HG02885 (cell line): ENCODE measurements at regions not wholly inside any gene's neighbourhood (a gene's known extent, or its start where the extent isn't known, plus 50 kb on each side); places are given as distances from the start of the nearest gene placed in this dataset.
"Not testable (repeated sequence)": the region's sequence is repeated elsewhere in the genome, so short reads cannot be mapped to it uniquely, and the experiment has no call there.

ENCODE experiments used
- ATAC-seq: cut with Tn5 transposase; IDR thresholded peaks from one replicate; pipeline ENCODE4 v1.9.1; 2021; ENCODE audit warnings: mild to moderate bottlenecking; ENCODE audit not compliant: unreplicated experiment, poor library complexity

DNA sequence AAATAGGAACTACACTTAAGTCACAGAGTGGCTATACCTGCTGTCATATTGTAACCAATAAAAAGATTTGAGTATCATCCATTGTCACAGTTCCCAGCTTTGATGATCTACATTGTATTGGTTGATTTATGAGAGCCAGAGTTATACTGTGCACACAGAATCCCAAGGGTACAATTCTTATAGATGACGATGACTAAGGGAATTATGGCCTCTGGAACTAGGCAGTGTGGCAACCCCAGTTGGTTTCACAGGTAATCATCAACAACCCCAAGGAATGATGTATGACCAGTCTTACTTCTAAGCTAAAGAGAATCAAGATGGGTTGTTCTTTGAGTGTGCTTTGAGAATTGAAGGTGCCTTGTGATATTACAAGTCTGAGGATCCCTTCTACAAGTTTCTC, 217.3 kb downstream of the ETAA1 start:
- ATAC-seq, result no peak

DNA sequence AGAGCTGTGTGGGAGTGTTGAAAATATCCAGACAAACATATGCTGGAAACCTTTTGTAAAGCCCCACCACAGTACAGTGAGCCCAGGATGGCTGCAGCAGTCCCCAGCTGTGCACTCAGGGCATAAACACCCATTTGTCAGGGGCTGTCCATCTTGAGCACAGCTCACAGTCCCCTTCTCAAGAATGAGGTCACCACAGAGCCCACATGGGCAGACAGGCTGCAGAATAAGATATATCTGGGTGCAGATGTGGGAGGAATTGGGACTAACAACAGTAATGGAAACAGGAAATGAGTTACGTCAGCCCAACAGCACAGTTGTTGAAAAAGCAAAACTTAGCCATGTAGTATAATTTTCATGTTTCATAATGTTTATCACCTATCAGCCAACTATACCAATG, 219.6 kb downstream of the ETAA1 start:
- peak; percentile 97 for ATAC-seq

DNA sequence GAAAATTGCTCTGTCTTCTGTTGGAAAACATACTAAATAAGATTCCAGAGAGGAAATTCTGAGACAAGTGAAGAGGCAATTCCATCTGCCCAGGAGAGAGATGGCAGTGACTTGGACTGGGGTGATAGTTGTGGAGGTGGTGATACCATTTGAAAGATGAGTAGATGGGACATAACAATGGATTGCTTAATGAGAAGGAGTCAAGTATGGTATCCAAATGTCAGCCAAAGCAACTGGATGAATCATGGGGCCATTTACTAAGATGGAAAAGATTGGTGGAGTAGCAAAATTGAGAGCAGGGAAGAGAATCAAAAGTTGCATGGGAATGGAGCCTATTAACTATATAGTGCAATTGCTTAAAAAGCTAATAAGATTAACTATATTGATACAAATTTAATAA, 222.1 kb downstream of the ETAA1 start:
- no peak for ATAC-seq

DNA sequence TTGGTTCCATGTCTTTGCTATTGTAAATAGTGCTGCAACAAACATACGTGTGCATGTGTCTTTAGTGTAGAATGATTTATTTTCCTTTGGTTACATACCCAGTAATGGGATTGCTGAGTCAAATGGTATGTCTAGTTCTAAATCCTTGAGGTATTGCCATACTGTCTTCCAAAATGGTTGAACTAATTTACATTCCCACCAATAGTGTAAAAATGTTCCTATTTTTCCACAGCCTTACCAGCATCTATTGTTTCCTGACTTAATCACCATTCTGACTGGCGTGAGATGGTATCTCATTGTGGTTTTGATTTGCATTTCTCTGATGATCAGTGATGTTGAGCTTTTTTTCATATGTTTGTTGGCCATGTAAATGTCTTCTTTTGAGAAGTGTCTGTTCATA, 226.6 kb downstream of the ETAA1 start:
- not testable (repeated sequence) for ATAC-seq

DNA sequence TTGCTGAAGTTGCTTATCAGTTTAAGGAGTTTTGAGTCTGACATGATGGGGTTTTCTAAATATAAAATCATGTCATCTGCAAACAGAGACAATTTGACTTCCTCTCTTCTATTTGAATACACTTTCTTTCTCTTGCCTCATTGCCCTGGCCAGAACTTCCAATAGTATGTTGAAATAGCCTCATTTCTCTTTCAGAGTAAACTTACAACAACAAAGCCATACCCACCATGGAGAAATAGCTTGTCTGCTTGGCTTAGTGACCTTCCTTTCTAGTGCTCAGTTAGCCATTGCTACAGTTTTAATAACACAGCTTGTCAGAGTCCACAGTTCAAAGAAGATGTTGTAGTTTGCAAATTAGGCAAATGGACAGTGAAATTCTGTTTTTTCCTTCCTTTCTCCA, 228.0 kb downstream of the ETAA1 start:
- ATAC-seq, result no peak

DNA sequence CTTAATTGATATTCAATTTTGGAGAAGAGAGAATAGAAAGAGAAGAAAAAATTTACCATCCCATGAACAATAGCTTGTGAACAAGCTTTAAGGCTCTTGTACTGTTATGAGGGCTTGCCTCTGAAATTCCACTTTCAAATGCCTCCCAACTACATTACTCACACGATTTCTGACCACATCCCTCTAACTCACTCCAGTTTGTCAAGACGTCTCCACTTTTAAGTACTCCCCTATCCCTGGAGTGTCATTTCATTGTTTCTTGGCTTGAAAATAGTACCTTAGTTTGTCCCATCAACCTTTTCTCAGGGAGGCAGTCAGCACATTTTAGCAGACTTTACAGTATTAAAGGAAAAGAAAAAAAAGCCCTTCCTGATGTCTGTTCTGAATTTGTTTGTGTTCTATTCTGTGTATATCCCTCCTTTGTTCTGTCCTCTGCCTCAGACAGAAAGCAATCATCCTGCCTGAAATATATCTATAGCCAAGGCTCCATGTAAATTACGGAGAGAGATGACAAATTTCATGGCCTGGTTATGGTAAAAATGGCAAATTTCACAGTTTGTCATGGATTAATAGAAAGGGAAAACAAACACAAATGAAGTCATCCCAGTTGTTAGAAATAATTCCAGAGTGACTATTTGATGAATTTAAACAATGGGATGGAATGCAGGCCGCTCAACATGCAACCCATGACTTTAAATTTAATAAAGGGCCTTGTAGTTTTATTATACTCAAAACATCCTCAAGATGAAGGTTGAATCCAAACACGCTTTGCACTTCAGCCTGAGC, 228.8 kb downstream of the ETAA1 start:
- ATAC-seq, result no peak

DNA sequence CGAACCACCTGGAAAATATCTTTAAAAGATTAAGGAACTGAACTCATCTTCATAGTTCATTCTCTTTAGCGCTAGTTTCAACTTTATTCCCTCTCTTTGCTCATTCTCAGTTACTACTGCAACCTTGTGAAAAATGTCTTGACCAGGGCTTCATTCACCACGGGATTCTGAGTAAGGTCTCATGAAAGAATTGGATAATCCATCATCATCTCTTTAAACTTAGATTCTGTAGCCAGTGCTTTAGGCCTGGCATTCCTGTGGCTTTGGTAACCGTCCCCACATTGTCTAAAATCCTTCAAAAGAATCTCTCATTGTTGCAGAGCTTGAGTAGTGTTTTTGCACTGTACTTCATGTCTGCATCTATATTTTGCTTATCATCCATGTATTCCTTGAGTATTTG, 229.5 kb downstream of the ETAA1 start:
- ATAC-seq, result no peak

DNA sequence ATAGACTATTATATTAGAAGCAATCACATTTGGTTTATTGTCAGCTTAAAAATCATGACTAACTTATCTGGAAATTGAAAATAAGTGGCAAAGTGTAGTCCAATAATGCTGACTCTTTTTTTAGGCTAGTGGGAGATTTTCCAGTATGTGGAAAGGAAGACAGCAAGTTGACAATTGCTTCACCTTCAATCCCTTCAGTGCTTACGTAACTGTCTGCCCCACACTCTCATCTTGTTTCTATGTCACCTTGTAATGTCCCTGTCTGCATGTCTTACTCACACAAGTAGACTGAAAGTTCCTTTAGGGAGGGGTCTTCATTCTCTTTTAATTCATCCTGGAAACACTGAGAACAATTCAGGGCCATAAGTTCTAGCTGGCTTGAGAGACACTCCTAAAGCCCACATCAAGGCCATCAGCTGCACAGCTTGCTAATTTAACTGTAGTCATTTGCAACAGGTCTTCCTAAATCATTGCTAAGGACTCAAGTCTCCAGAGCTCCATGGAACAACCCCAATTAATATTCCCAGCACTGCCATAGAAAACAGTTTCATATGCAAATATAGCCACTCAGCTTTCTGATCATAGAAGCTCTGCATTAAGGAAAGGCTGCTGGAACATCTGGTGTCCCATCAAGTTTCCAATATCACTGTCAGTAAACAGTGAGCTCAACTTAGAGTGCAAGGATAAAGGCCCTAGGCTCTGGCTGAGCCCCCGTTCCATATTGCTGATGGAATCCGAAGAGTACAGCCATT, 230.5 kb downstream of the ETAA1 start:
- ATAC-seq, result no peak

DNA sequence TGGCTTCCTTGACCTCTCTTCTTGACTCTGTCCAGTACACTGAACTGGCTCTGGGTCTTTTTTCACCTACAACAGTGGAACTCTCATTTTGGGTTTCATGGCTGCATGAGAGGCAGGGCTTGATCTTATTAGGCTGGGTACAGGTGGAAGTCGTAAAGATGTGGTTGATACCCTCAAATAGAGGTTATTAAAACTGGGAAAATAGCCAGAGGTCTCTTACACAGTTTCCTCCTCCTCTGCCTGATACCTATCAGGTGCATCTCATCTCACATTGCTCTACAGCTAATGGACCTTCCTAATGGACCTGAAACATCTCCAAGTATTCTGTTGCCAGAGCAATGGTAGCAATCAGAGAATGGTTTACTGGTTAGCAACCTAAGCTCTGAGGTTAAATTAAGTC, 231.8 kb downstream of the ETAA1 start:
- no peak for ATAC-seq

DNA sequence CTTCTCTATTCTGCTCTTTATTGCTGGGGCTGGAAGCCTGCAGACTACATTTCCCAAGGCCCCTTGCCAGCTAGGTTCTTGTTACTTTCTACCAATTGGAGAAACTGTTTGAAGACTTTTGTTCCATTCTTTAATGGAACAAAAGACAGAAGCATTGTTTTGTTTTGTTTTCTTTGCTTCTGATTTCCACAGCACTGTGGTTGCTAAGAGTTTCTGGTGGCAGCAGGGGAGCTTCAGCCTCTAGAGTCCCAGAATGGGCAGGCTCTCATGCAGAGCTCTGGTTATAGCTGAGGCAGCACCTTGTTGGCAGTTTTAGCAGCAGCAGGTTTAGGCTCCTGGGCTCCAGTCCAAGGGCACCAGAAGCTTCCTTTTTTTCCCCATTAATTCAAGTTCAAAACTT, 234.3 kb downstream of the ETAA1 start:
- ATAC-seq, result no peak

DNA sequence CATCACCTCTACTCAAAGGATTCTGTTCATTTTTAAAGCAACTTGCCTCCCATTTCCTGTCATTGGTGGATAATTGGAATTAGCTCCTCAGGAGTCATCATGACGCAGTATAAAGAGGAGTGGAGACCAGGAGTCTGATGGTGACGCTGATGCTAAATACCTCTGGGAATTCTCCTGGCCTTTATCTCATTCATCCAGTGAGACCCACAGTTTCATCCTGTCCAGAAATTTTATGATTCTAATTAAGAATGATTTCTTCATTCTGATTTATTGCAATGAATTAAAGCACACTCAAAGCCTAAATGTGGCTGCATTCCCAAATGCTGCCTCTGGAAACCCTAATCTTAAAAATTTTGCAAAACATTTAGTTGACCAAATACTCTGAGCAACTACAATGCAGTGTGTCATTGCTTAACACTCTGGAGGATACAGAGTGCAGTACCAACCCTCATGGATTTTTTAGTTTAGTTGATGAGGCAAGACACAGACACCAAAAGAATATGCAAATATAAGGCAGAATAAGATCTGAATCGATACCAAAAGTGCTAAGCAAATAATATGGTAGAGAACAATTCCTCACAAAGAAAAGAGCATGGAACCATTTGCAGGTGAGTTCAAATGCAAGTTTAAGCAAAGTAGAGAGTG, 236.2 kb downstream of the ETAA1 start:
- ATAC-seq, result no peak

DNA sequence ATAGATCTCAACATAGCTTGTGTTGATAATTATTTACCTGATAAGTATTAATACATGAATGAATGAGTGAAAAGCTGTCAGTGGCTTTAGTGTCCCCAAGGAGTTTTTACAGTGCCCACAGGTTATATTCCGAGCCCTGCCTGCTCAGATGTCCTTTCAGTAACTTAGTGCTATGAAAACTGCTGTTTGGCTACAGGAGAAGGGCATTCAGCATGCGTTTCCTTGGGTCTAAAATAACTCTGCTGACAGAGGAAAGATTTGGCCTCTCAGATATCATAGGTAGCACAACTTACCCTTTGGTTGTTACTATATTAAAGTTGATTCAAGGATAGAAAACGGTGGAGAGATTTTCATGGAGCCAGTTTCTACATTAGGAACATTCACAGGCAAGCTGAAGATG, 241.0 kb downstream of the ETAA1 start:
- no peak for ATAC-seq

DNA sequence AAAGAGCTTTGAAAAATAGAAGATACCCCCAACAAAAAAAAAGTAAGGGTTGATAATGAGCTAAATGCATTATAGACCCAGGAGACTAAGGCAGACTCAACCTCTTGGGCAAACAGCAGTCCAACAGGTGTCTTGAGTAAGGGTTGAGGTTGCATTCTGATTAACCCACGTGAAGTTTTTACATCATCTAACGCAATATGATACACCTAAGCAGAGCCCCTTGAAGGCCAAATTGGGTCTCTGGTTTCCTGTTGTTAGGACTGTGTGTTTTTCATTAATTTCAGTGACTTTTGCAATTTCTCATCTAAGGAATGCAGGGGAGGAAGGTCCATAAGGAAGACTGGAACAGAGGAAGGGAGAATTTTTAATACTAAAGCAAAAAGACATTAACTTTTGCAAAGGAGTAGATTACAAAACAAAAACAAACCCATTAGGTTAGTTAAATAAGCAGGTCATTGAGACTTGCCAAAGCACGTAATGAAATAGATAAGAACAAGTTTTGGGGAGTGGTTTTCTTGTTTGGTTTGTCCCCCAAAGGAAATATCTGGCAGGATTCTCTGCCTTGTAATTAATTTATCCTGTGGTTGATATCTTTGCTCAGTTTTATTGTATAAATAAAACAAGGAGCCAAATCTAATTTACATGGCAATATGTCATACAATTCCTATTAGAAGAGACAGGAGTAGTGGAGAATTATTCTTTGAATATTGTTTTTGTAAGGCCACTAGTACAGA, 244.3 kb downstream of the ETAA1 start:
- no peak for ATAC-seq

DNA sequence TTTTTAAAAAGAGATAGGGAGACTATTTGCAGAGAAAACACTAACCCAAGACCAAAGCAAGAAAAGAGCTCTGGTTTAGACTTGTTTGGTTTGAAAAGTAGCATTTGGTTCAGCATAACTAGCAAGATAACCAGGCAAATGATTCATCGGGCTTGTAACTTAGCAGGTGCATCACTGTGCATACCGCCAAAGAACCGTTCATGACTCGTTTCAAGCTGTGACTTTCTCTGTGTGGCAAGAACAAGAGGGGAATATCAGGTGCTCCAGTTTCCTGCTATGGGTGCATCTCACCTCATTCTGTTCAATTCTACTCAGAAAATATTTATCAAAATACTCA, 244.9 kb downstream of the ETAA1 start:
- ATAC-seq, result no peak

DNA sequence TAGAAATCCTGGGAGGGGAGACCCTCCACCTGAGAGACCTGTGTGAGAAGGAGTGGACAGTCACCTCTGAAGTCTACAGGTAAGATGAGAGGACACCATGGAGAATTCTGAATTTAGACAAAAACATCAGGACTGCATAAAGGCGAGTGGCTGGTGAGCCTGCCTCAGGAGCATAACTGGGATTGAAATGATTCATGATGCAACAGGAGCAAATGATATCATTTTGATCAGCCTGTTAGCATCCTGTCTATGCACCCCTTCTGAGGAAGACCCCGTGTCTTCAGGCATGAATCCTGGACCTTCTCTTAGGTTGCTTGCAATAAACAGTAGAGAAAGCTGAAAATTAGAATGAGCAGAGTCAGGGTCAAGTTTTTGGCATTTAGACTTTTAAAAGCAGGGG, 245.8 kb downstream of the ETAA1 start:
- ATAC-seq, result no peak

DNA sequence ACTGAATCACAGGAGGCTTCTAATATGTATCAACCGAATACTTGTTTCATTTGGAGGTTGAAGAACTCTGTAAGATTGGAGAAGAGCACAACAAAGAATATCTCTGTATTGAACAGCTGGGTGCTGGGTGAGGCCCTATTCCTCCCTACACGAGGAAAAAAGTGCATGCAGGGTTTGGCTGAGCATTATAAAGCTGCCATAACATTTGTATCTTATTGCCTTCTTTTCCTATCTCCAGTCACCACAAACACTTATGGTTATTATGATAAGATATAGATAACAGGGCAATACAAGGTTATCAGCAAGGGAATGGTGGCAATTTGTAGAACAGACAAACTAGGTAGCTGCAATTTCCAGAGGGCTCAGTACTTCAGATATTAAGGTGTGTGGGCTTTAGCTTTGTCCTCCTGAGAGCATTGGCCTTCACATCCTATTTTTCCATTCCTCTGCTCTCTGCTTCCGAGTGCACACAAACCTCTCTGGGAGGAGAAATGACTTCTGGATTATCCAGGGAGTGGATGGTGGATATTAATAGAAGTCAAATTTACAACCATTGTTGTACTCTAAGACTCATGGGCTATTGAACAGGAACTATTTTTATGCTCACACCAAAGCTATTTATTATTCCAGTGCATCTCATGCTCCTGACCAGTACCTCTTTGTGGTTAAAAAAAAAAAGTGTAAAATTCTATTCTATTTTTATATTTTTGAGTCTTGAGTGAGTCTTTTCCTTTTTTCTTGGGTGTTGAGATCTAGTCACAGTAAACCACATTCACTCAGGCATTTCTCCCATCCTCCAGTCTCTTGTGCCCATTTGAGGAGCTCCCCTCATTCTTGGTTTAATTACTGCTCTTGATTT, 248.4 kb downstream of the ETAA1 start:
- no peak for ATAC-seq

DNA sequence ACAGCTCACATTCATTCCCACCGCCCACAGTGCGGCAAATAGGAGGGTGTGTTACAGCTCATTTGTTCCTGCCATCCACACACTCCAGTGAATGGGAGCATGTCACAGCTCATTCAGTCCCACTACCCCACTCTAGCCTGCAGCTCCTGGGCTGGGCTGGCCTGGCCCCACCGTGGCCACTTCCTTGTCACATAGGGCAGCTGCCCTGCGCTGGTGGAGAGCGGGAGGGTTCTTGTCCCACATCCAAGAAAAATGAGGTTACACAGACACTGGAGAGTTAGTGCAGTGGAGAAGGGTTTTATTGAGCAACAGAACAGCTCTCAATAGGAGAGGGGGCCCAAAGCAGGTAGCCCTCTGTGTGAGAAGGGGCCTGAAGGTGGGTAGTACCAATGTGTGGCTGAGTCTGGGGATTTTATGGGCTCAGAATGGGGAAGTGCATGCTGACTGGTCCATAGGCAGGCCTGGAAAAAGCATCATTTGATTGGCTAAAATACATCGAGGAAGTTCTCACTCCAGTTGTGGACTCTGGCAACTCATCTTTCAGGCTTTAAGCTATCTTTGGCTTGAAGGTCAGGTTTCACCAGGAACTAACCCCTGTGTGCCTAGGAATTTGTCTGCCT, 249.7 kb downstream of the ETAA1 start:
- ATAC-seq, result no peak

DNA sequence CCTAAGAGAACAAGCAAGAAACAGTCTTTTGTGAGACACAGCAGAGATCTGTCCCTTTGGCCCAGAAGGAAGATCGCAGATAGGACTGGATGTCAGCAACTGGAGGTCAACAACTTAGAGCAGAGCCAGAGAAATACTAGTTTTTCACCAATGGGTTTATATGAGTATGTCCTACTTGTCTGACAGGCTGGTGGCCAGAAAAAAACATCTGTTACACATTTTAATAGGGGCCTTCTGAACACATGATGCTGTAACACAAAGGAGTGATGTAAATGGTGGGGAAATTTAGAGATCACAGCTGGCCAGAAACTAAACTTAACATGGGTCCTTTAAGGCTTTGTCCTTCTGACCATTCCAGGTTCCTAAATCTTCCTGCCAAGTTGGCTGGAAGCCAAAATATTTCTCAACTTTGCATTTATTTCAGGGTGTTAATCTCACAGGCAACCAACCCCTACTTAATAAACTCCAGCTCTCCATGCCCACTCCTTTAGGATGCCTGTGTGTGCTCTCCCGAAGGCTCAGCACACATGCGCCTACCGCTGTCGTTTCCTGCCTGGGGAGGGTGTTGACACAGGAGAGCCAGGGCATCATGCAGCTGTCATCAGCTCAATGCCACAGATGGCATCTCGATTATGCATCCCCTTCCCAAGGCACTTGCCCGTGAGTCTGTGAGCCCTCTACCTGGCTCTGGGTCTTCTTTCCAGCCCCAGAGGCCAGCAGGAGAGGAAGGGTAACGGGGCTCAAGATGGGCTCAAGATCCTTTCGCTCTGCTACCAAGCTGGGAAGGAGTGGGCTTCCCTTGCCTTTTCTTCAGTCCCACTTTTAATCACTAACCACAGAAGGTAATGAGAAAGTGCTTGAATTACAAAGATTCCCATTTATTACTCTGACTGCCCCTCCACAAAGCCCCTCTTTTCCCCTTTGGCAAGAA, 252.5 kb downstream of the ETAA1 start:
- no peak for ATAC-seq
